Ascending aorta (tissue), 2 donors: ENCODE measurements at regions not wholly inside any gene's neighbourhood (a gene's known extent, or its start where the extent isn't known, plus 50 kb on each side); places are given as distances from the start of the nearest gene placed in this dataset.

ENCODE experiments used
- DNase-seq, 2 donors: peaks; one replicate each; pipeline ENCODE4 v3.0.0-alpha.2; 2019; ENCODE audit warnings: low spot score in 2 of 2
- H3K27ac ChIP-seq, 2 donors: fragments of 200-600 bp; sonication (generic); one replicate each; pipeline ENCODE4 v1.5.1; 2016 to 2017; ENCODE audit warnings: mild to moderate bottlenecking in 1 of 2
- H3K27me3 ChIP-seq: fragments of 200-600 bp; sonication (generic); one replicate; pipeline ENCODE4 v1.5.1; 2017
- H3K36me3 ChIP-seq, 2 donors: fragments of 200-600 bp; sonication (generic); one replicate each; pipeline ENCODE4 v1.5.1; 2016
- H3K4me1 ChIP-seq, 2 donors: fragments of 200-600 bp; sonication (generic); one replicate each; pipeline ENCODE4 v1.5.1; 2016 to 2017; ENCODE audit warnings: mild to moderate bottlenecking in 1 of 2
- H3K4me3 ChIP-seq, 2 donors: fragments of 200-600 bp; sonication (generic); one replicate each; pipeline ENCODE4 v1.5.1; 2016 to 2017; ENCODE audit warnings: mild to moderate bottlenecking in 1 of 2
- H3K9me3 ChIP-seq, 2 donors: fragments of 200-600 bp; sonication (generic); one replicate each; pipeline ENCODE4 v1.5.1; 2016
- intact Hi-C: fragments of 100-400 bp; cut with DNase I; formaldehyde crosslinking; loops from one replicate; pipeline ENCODE4 v1.15.1; 2023
- TF ChIP-seq, protein P1 (sequence below), 3 experiments: fragments of 200-600 bp in 2 of 3; fragments of 450-650 bp in 1 of 3; sonication (generic) in 2 of 3; IDR thresholded peaks; one replicate each; pipeline ENCODE4 v1.5.1; 2016 to 2019; ENCODE audit warnings: antibody characterized with exemption in 3 of 3, mild to moderate bottlenecking in 1 of 3, moderate library complexity in 1 of 3

DNA sequence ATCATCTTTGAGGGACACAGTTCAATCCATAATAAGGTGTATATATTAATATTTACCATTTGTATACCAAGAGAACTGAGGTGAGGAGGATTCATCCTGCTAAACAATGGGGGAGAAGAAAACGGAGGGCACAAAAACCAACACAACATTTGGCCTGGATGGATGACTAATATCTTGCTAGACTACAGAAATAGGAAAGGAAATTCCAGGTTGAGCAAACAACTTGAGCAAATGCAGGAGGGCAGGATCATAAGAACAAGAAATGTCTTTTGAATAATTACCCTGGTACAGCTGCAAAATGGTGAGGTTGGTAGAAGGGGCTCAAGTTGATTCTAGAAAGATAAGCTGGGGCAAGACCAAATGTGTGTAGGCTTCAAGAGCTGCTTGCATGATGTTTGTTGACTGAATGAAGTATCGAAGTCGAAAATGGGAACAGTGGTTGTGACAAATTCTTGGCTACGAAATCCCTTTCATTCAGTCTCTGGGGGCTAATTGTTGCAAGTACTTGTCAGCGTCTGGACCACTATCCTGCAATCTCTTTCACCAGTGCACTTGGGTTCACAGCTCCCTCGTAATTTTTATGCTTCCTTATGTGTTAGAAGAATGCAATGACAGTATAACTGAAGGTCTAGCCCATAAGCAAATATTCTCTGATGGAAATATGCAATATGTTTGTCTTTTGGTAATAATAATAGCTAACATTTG is 176.2 kb downstream of the PTEN start:
- intact Hi-C loops: loop anchor here (2.0 to 5.0 kb wide), 4 partner anchors 73 to 349 kb away; partner anchors contain the start of genes KLLN and PTEN
- H3K27ac ChIP-seq: peak overlapping the region; percentile 90

GRCh38 chr10:88041243-88042159 is 178.1 kb downstream of the PTEN start:
- Histone ChIP-seq H3K9me3 (no peaks in the 10 kb centered on the region), H3K4me3 (peak overlapping the region in 1 of 2 donors; percentile 32), H3K36me3 (no peaks in the 10 kb centered on the region), H3K4me1 (peaks cover 7 to 53% of the 10 kb centered on the region in 2 donors), H3K27me3 (no peaks in the 10 kb centered on the region), H3K27ac (peak overlapping the region; percentile 90)
- TF ChIP-seq, protein P1, sequence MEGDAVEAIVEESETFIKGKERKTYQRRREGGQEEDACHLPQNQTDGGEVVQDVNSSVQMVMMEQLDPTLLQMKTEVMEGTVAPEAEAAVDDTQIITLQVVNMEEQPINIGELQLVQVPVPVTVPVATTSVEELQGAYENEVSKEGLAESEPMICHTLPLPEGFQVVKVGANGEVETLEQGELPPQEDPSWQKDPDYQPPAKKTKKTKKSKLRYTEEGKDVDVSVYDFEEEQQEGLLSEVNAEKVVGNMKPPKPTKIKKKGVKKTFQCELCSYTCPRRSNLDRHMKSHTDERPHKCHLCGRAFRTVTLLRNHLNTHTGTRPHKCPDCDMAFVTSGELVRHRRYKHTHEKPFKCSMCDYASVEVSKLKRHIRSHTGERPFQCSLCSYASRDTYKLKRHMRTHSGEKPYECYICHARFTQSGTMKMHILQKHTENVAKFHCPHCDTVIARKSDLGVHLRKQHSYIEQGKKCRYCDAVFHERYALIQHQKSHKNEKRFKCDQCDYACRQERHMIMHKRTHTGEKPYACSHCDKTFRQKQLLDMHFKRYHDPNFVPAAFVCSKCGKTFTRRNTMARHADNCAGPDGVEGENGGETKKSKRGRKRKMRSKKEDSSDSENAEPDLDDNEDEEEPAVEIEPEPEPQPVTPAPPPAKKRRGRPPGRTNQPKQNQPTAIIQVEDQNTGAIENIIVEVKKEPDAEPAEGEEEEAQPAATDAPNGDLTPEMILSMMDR (IDR thresholded peaks at IDR 0.05): no peak
- DNase-seq: peak in 1 of 2 donors; percentile 79
- intact Hi-C loops: loop anchor here (1.0 to 5.0 kb wide), 6 partner anchors 29 to 347 kb away; partner anchors contain the start of genes KLLN and PTEN

More for the DNA sequence above, 176.2 kb downstream of the PTEN start:
- TF ChIP-seq, protein P1 (IDR thresholded peaks at IDR 0.05): no peak
- Histone ChIP-seq H3K4me3 (no peak overlapping the region), H3K9me3 (no peaks in the 10 kb centered on the region), H3K27me3 (no peaks in the 10 kb centered on the region), H3K36me3 (no peaks in the 10 kb centered on the region), H3K4me1 (peaks cover 7 to 41% of the 10 kb centered on the region in 2 donors)
- no peak for DNase-seq

- Histone ChIP-seq H3K27me3 (no peaks in the 10 kb centered on the region), H3K9me3 (no peaks in the 10 kb centered on the region), H3K36me3 (no peaks in the 10 kb centered on the region), H3K27ac (peak overlapping the region; percentile 90), H3K4me1 (peaks cover 7 to 62% of the 10 kb centered on the region in 2 donors), H3K4me3 (peak overlapping the region in 1 of 2 donors; percentile 32)
- peak in 1 of 2 donors; percentile 78 for DNase-seq
- intact Hi-C loops: loop anchor here (2.0 to 5.0 kb wide), 3 partner anchors 30 to 125 kb away; no protein-coding TSS in a partner anchor
- TF ChIP-seq, protein P1 (IDR thresholded peaks at IDR 0.05): no peak
Observed at GRCh38 chr10:88042160-88043100, 179.0 kb downstream of the PTEN start.

GRCh38 chr10:88045096-88045495 is 181.7 kb downstream of the PTEN start:
- Histone ChIP-seq H3K4me1 (peaks cover 3 to 71% of the 10 kb centered on the region in 2 donors), H3K4me3 (no peak overlapping the region), H3K36me3 (no peaks in the 10 kb centered on the region), H3K27ac (peak overlapping the region; percentile 90), H3K9me3 (no peaks in the 10 kb centered on the region), H3K27me3 (no peaks in the 10 kb centered on the region)
- DNase-seq: no peak
- TF ChIP-seq, protein P1 (IDR thresholded peaks at IDR 0.05): no peak
- intact Hi-C loops: no loop called here
